SU-DHL-6 (cell line): ENCODE measurements at regions not wholly inside any gene's neighbourhood (a gene's known extent, or its start where the extent isn't known, plus 50 kb on each side); places are given as distances from the start of the nearest gene placed in this dataset.

Experiments
- EZH2phosphoT487 ChIP-seq: fragments of 200-600 bp; sonication (generic), shearing (Covaris generic); conservative IDR thresholded peaks from 2 replicates; pipeline ENCODE4 v1.6.1; 2018; ENCODE audit warnings: mild to moderate bottlenecking, antibody characterized with exemption, low read length, moderate library complexity, mixed read lengths
- TF ChIP-seq, protein P1 (sequence below): fragments of 200-600 bp; sonication (generic); IDR thresholded peaks from one replicate; pipeline ENCODE4 v1.5.1; 2017; ENCODE audit warnings: antibody characterized with exemption, mild to moderate bottlenecking, low read length, moderate library complexity; ENCODE audit not compliant: insufficient read depth, poor library complexity, severe bottlenecking

DNA sequence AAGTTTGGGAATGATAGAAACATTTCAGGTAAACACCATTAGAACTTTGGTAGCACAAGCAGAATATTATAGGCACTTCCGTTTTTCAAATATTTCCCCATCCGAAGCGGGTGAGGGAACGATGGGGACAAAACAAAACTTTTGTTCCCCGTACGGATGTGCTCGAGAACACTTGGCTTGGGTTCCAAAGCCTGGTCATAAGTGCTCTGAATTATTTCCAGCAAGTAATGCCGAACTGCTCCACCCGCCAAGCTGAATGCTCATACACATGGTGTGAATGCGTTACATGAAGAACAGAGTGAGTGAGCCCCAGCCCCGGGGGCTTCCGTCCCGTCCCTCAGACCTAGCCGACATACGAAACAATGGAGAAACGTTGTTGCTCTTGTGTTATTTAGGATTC is 438.2 kb upstream of the ARRDC4 start:
- TF ChIP-seq, protein P1, sequence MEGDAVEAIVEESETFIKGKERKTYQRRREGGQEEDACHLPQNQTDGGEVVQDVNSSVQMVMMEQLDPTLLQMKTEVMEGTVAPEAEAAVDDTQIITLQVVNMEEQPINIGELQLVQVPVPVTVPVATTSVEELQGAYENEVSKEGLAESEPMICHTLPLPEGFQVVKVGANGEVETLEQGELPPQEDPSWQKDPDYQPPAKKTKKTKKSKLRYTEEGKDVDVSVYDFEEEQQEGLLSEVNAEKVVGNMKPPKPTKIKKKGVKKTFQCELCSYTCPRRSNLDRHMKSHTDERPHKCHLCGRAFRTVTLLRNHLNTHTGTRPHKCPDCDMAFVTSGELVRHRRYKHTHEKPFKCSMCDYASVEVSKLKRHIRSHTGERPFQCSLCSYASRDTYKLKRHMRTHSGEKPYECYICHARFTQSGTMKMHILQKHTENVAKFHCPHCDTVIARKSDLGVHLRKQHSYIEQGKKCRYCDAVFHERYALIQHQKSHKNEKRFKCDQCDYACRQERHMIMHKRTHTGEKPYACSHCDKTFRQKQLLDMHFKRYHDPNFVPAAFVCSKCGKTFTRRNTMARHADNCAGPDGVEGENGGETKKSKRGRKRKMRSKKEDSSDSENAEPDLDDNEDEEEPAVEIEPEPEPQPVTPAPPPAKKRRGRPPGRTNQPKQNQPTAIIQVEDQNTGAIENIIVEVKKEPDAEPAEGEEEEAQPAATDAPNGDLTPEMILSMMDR = no peak
- no peak for TF ChIP-seq EZH2phosphoT487
